ENCODE measurements at regions not wholly inside any gene's neighbourhood (a gene's known extent, or its start where the extent isn't known, plus 50 kb on each side); places are given as distances from the start of the nearest gene placed in this dataset.
"Not testable (repeated sequence)": the region's sequence is repeated elsewhere in the genome, so short reads cannot be mapped to it uniquely, and the experiment has no call there.

GRCh38 chr13:103884101-103884723 is 818.0 kb upstream of the SLC10A2 start:
- no peaks in the 10 kb centered on the region for H3K27me3 ChIP-seq (replicated peaks; ENCODE audit: insufficient read depth)
- H3K9me2 ChIP-seq (ENCODE audit: insufficient read depth) = no peaks in the 10 kb centered on the region
- no peak for DNase-seq
- no peaks in the 10 kb centered on the region for H3K9me3 ChIP-seq (ENCODE audit: low read depth)
- H3K4me1 ChIP-seq (ENCODE audit: insufficient read depth) = no peaks in the 10 kb centered on the region
- no peak overlapping the region for H3K9ac ChIP-seq
- no peaks in the 10 kb centered on the region for H3F3A ChIP-seq (ENCODE audit: insufficient read depth)
- H2AFZ ChIP-seq = no peak overlapping the region
- H3K36me3 ChIP-seq (ENCODE audit: low read depth) = no peaks in the 10 kb centered on the region
- TF ChIP-seq EZH2phosphoT487 (IDR thresholded peaks at IDR 0.05; ENCODE audit: insufficient read depth, low read depth) = no peak
- no peak for TF ChIP-seq EZH2 (IDR thresholded peaks at IDR 0.05; ENCODE audit: insufficient read depth, poor library complexity, severe bottlenecking)
- H4K20me1 ChIP-seq (ENCODE audit: insufficient read depth) = no peaks in the 10 kb centered on the region
- 80 to 82% methylated on average over 7 of the region's 7 CpGs for WGBS, 2 experiments (ENCODE audit: low coverage in 1 of 2, low lambda C conversion rate in 2 of 2, missing lambda C conversion rate in 2 of 2)
- in situ Hi-C loops (cut with MboI) = no loop called here
- H3K79me2 ChIP-seq (ENCODE audit: insufficient read depth) = no peaks in the 10 kb centered on the region
- no peak overlapping the region for H3K4me2 ChIP-seq (ENCODE audit: unreplicated experiment)
- H3K4me3 ChIP-seq = no peak overlapping the region
- H3K27ac ChIP-seq = no peak overlapping the region

- Histone ChIP-seq H3F3A (ENCODE audit: insufficient read depth) (no peaks in the 10 kb centered on the region), H3K4me3 (0 out of 2 replicates have a peak overlapping the region, but pooled peaks have one; percentile 8), H3K27me3 (replicated peaks; ENCODE audit: insufficient read depth) (no peaks in the 10 kb centered on the region), H3K9me2 (ENCODE audit: insufficient read depth) (no peaks in the 10 kb centered on the region), H3K4me1 (ENCODE audit: insufficient read depth) (no peaks in the 10 kb centered on the region), H3K9me3 (ENCODE audit: low read depth) (no peaks in the 10 kb centered on the region), H4K20me1 (ENCODE audit: insufficient read depth) (no peaks in the 10 kb centered on the region), H2AFZ (no peak overlapping the region), H3K36me3 (ENCODE audit: low read depth) (no peaks in the 10 kb centered on the region), H3K79me2 (ENCODE audit: insufficient read depth) (no peaks in the 10 kb centered on the region), H3K27ac (no peak overlapping the region), H3K4me2 (ENCODE audit: unreplicated experiment) (peak overlapping the region; percentile 60), H3K9ac (no peak overlapping the region)
- 66 to 67% methylated on average over 8 of the region's 8 CpGs for WGBS, 2 experiments (ENCODE audit: low coverage in 1 of 2, low lambda C conversion rate in 2 of 2, missing lambda C conversion rate in 2 of 2)
- peak; percentile 14 for DNase-seq
- in situ Hi-C loops (cut with MboI) = no loop called here
- TF ChIP-seq EZH2 (IDR thresholded peaks at IDR 0.05; ENCODE audit: insufficient read depth, poor library complexity, severe bottlenecking) = no peak
- TF ChIP-seq EZH2phosphoT487 (IDR thresholded peaks at IDR 0.05; ENCODE audit: insufficient read depth, low read depth) = no peak
These were observed 817.5 kb upstream of the SLC10A2 start for GRCh38 chr13:103883698-103884097.

GRCh38 chr13:103883164-103883563 is 816.9 kb upstream of the SLC10A2 start:
- Histone ChIP-seq H3K9me2 (ENCODE audit: insufficient read depth) (no peaks in the 10 kb centered on the region), H3K4me1 (ENCODE audit: insufficient read depth) (no peaks in the 10 kb centered on the region), H4K20me1 (ENCODE audit: insufficient read depth) (no peaks in the 10 kb centered on the region), H3F3A (ENCODE audit: insufficient read depth) (no peaks in the 10 kb centered on the region), H3K27ac (no peak overlapping the region), H3K4me2 (ENCODE audit: unreplicated experiment) (peak overlapping the region; percentile 60), H3K9ac (no peak overlapping the region), H2AFZ (no peak overlapping the region), H3K27me3 (replicated peaks; ENCODE audit: insufficient read depth) (no peaks in the 10 kb centered on the region), H3K9me3 (ENCODE audit: low read depth) (no peaks in the 10 kb centered on the region), H3K79me2 (ENCODE audit: insufficient read depth) (no peaks in the 10 kb centered on the region), H3K4me3 (0 out of 2 replicates have a peak overlapping the region, but pooled peaks have one; percentile 8), H3K36me3 (ENCODE audit: low read depth) (no peaks in the 10 kb centered on the region)
- WGBS, 2 experiments (ENCODE audit: low coverage in 1 of 2, low lambda C conversion rate in 2 of 2, missing lambda C conversion rate in 2 of 2) = 0% methylated on average over 7 of the region's 7 CpGs
- DNase-seq = peak; percentile 92
- in situ Hi-C loops (cut with MboI) = no loop called here
- no peak for TF ChIP-seq EZH2 (IDR thresholded peaks at IDR 0.05; ENCODE audit: insufficient read depth, poor library complexity, severe bottlenecking)

- WGBS, 2 experiments (ENCODE audit: low coverage in 1 of 2, low lambda C conversion rate in 2 of 2, missing lambda C conversion rate in 2 of 2) = 83 to 91% methylated on average over 13 of the region's 13 CpGs
- H4K20me1 ChIP-seq (ENCODE audit: insufficient read depth); H3K9me3 ChIP-seq (ENCODE audit: low read depth); H2AFZ ChIP-seq; H3K27me3 ChIP-seq (replicated peaks; ENCODE audit: insufficient read depth); H3F3A ChIP-seq (ENCODE audit: insufficient read depth); H3K9me2 ChIP-seq (ENCODE audit: insufficient read depth); H3K4me3 ChIP-seq; H3K4me1 ChIP-seq (ENCODE audit: insufficient read depth); DNase-seq; H3K27ac ChIP-seq; H3K79me2 ChIP-seq (ENCODE audit: insufficient read depth); H3K9ac ChIP-seq; in situ Hi-C loops (cut with MboI); H3K36me3 ChIP-seq (ENCODE audit: low read depth); H3K4me2 ChIP-seq (ENCODE audit: unreplicated experiment): not testable (repeated sequence)
These were observed 813.9 kb upstream of the SLC10A2 start for GRCh38 chr13:103880146-103880545.
